Fibroblast of villous mesenchyme (primary cell): ENCODE measurements at regions not wholly inside any gene's neighbourhood (a gene's known extent, or its start where the extent isn't known, plus 50 kb on each side); places are given as distances from the start of the nearest gene placed in this dataset.

Experiments
- DNase-seq: peaks from one replicate; pipeline ENCODE4 v3.0.0-alpha.2; 2010; ENCODE audit warnings: low read depth
- H3K4me3 ChIP-seq: 2 replicates; pipeline ENCODE4 v1.5.1; 2011; ENCODE audit warnings: low read depth, mild to moderate bottlenecking, low read length
- CTCF ChIP-seq: IDR thresholded peaks from 2 replicates; pipeline ENCODE4 v1.5.1; 2012; ENCODE audit warnings: low read depth, mild to moderate bottlenecking, low read length; ENCODE audit not compliant: insufficient read depth

GRCh38 chr12:94073441-94074051 lies 74.8 kb upstream of the PLXNC1 start:
- DNase-seq = no peak
- no peak overlapping the region for H3K4me3 ChIP-seq
- no peak for TF ChIP-seq CTCF

GRCh38 chr12:94074216-94074979 lies 74.0 kb upstream of the PLXNC1 start:
- TF ChIP-seq CTCF = no peak
- DNase-seq = no peak
- no peak overlapping the region for H3K4me3 ChIP-seq

GRCh38 chr12:94074980-94075629 lies 73.3 kb upstream of the PLXNC1 start:
- peak; percentile 90 for DNase-seq
- H3K4me3 ChIP-seq = no peak overlapping the region
- TF ChIP-seq CTCF = peak; percentile 71

GRCh38 chr12:94077209-94077608 lies 71.2 kb upstream of the PLXNC1 start:
- no peak overlapping the region for H3K4me3 ChIP-seq
- DNase-seq = no peak
- no peak for TF ChIP-seq CTCF

- DNase-seq = no peak
- TF ChIP-seq CTCF = no peak
- no peak overlapping the region for H3K4me3 ChIP-seq
Observed at GRCh38 chr12:94078138-94078723, 70.1 kb upstream of the PLXNC1 start.

GRCh38 chr12:94078736-94079509 lies 69.5 kb upstream of the PLXNC1 start:
- no peak for DNase-seq
- no peak for TF ChIP-seq CTCF
- no peak overlapping the region for H3K4me3 ChIP-seq
